GM23338 (cell line): ENCODE measurements at regions not wholly inside any gene's neighbourhood (a gene's known extent, or its start where the extent isn't known, plus 50 kb on each side); places are given as distances from the start of the nearest gene placed in this dataset.

ENCODE experiments used
- ATAC-seq: fragments of 200-7000 bp; cut with Tn5 transposase; 3 replicates; pipeline ENCODE4 v1.9.1; 2020
- DNase-seq: peaks from one replicate; pipeline ENCODE4 v3.0.0-alpha.2; 2015; ENCODE audit warnings: low spot score
- H2AFZ ChIP-seq: fragments of 200-600 bp; sonication (generic); 2 replicates; pipeline ENCODE4 v1.8.0; 2016; ENCODE audit warnings: antibody characterized with exemption, mild to moderate bottlenecking, moderate library complexity
- H3F3A ChIP-seq: fragments of 200-600 bp; sonication (generic); replicated peaks from 2 replicates; pipeline ENCODE4 v1.8.0; 2017; ENCODE audit warnings: antibody characterized with exemption, mixed run types, low read depth
- H3K27ac ChIP-seq: fragments of 200-600 bp; sonication (generic); 2 replicates; pipeline ENCODE4 v1.6.1; 2016; ENCODE audit warnings: low read depth
- H3K27me3 ChIP-seq: fragments of 200-600 bp; sonication (generic); 2 replicates; pipeline ENCODE4 v1.8.0; 2016; ENCODE audit warnings: mild to moderate bottlenecking, mixed run types, moderate library complexity; ENCODE audit not compliant: insufficient read depth
- H3K36me3 ChIP-seq: fragments of 200-600 bp; sonication (generic); 2 replicates; pipeline ENCODE4 v1.8.0; 2016; ENCODE audit warnings: mild to moderate bottlenecking; ENCODE audit not compliant: insufficient read depth
- H3K4me1 ChIP-seq: fragments of 200-600 bp; sonication (generic); 2 replicates; pipeline ENCODE4 v1.8.0; 2016; ENCODE audit warnings: mild to moderate bottlenecking, moderate library complexity; ENCODE audit not compliant: insufficient read depth
- H3K4me2 ChIP-seq: fragments of 200-600 bp; sonication (generic); 2 replicates; pipeline ENCODE4 v1.7.1; 2017; ENCODE audit warnings: mixed run types
- H3K4me3 ChIP-seq: fragments of 200-600 bp; sonication (generic); 2 replicates; pipeline ENCODE4 v1.6.1; 2016; ENCODE audit warnings: mixed run types
- H3K79me2 ChIP-seq: fragments of 200-600 bp; sonication (generic); replicated peaks from 2 replicates; pipeline ENCODE4 v1.8.0; 2017; ENCODE audit warnings: mild to moderate bottlenecking; ENCODE audit not compliant: insufficient read depth
- H3K9me2 ChIP-seq: fragments of 200-600 bp; sonication (generic); 2 replicates; pipeline ENCODE4 v1.8.0; 2017; ENCODE audit not compliant: insufficient read depth
- H4K20me1 ChIP-seq: fragments of 200-600 bp; sonication (generic); replicated peaks from 2 replicates; pipeline ENCODE4 v1.8.0; 2017; ENCODE audit warnings: mild to moderate bottlenecking; ENCODE audit not compliant: insufficient read depth
- H3K27ac Mint-ChIP-seq: 2 replicates; pipeline ENCODE4 v1.8.0; 2020; ENCODE audit warnings: inconsistent platforms, mild to moderate bottlenecking, moderate library complexity, mixed read lengths
- H3K27me3 Mint-ChIP-seq: 3 replicates; pipeline ENCODE4 v1.8.0; 2022; ENCODE audit warnings: low read depth, mild to moderate bottlenecking, moderate library complexity, mixed read lengths, inconsistent platforms; ENCODE audit not compliant: insufficient read depth, poor library complexity
- H3K36me3 Mint-ChIP-seq: 3 replicates; pipeline ENCODE4 v1.8.0; 2021; ENCODE audit warnings: low read depth, mild to moderate bottlenecking, inconsistent platforms, moderate library complexity, mixed read lengths
- H3K4me1 Mint-ChIP-seq: 3 replicates; pipeline ENCODE4 v1.8.0; 2020; ENCODE audit warnings: mild to moderate bottlenecking, inconsistent platforms, mixed read lengths
- H3K4me3 Mint-ChIP-seq: 3 replicates; pipeline ENCODE4 v1.8.0; 2021; ENCODE audit warnings: moderate library complexity, mild to moderate bottlenecking, inconsistent platforms, mixed read lengths
- H3K9me3 Mint-ChIP-seq: 3 replicates; pipeline ENCODE4 v1.8.0; 2020; ENCODE audit warnings: moderate library complexity, mild to moderate bottlenecking, inconsistent platforms, mixed read lengths
- CTCF ChIP-seq, 2 experiments: fragments of 200-600 bp in 1 of 2; sonication (generic) in 1 of 2; conservative IDR thresholded peaks; 2 replicates each; pipeline versions ENCODE4 v1.5.1 to v1.6.1; 2016 to 2017; ENCODE audit warnings: antibody characterized with exemption in 2 of 2, low read depth in 2 of 2, mild to moderate bottlenecking in 2 of 2, moderate library complexity in 1 of 2
- ETS1 ChIP-seq: IDR thresholded peaks from 2 replicates; pipeline ENCODE4 v1.6.1; 2016; ENCODE audit warnings: antibody characterized with exemption
- EZH2phosphoT487 ChIP-seq: fragments of 200-600 bp; sonication (generic); IDR thresholded peaks from one replicate; pipeline ENCODE4 v1.8.1; 2018; ENCODE audit warnings: antibody characterized with exemption; ENCODE audit not compliant: unreplicated experiment
- NANOG ChIP-seq: IDR thresholded peaks from 2 replicates; pipeline ENCODE4 v1.6.1; 2016; ENCODE audit warnings: antibody characterized with exemption, borderline replicate concordance
- POLR2AphosphoS5 ChIP-seq: IDR thresholded peaks from 2 replicates; pipeline ENCODE4 v1.6.1; 2016; ENCODE audit warnings: antibody characterized with exemption, low read depth
- REST ChIP-seq: IDR thresholded peaks from one replicate; pipeline ENCODE4 v1.6.1; 2018; ENCODE audit warnings: antibody characterized with exemption; ENCODE audit not compliant: unreplicated experiment

GRCh38 chr3:69499422-69499821 lies 113.5 kb upstream of the FRMD4B start:
- Mint-ChIP-seq H3K27me3 (peaks cover 3% of the 10 kb centered on the region), H3K36me3 (no peaks in the 10 kb centered on the region), H3K27ac (no peak overlapping the region), H3K4me3 (no peak overlapping the region), H3K4me1 (no peaks in the 10 kb centered on the region), H3K9me3 (no peaks in the 10 kb centered on the region; the same call in 2 of the 3 replicates)
- Histone ChIP-seq H3K4me1 (no peaks in the 10 kb centered on the region), H3K27ac (no peak overlapping the region), H3K9me2 (no peaks in the 10 kb centered on the region), H3K79me2 (no peaks in the 10 kb centered on the region), H3K4me2 (no peak overlapping the region), H3K27me3 (no peaks in the 10 kb centered on the region), H3K4me3 (no peak overlapping the region), H2AFZ (no peak overlapping the region), H3F3A (no peaks in the 10 kb centered on the region), H3K36me3 (no peaks in the 10 kb centered on the region), H4K20me1 (no peaks in the 10 kb centered on the region)
- TF ChIP-seq NANOG = no peak
- ATAC-seq (no peak), DNase-seq (no peak)

GRCh38 chr3:69496856-69497255 lies 111.0 kb upstream of the FRMD4B start:
- no peak overlapping the region for H3K4me2 ChIP-seq
- H3K9me3 Mint-ChIP-seq = no peaks in the 10 kb centered on the region; the same call in 2 of the 3 replicates
- H3K4me3 Mint-ChIP-seq = no peak overlapping the region
- no peak overlapping the region for H3K27ac ChIP-seq
- ATAC-seq (no peak), DNase-seq (no peak)
- H3F3A ChIP-seq = no peaks in the 10 kb centered on the region
- H2AFZ ChIP-seq = no peak overlapping the region
- peaks cover 4% of the 10 kb centered on the region; the same call in 1 of the 2 replicates for H3K4me1 ChIP-seq
- H3K27me3 ChIP-seq = no peaks in the 10 kb centered on the region
- peaks cover 5% of the 10 kb centered on the region for H3K4me1 Mint-ChIP-seq
- H3K36me3 ChIP-seq = no peaks in the 10 kb centered on the region
- H3K36me3 Mint-ChIP-seq = no peaks in the 10 kb centered on the region
- no peak overlapping the region for H3K4me3 ChIP-seq
- no peaks in the 10 kb centered on the region for H3K9me2 ChIP-seq
- peaks cover 3% of the 10 kb centered on the region for H3K27me3 Mint-ChIP-seq
- TF ChIP-seq POLR2AphosphoS5 = no peak
- no peak for TF ChIP-seq ETS1
- TF ChIP-seq NANOG = no peak
- TF ChIP-seq CTCF (conservative IDR thresholded peaks at IDR 0.05; ENCODE audit: low read depth in 2 of 2) = no peak
- TF ChIP-seq REST = no peak
- no peak for TF ChIP-seq EZH2phosphoT487
- H3K79me2 ChIP-seq = no peaks in the 10 kb centered on the region
- no peaks in the 10 kb centered on the region for H4K20me1 ChIP-seq
- no peak overlapping the region for H3K27ac Mint-ChIP-seq
